Activated CD8-positive, alpha-beta memory T cell treated with anti-CD3 and anti-CD28 coated beads for 48 hours (primary cell): ENCODE measurements at regions not wholly inside any gene's neighbourhood (a gene's known extent, or its start where the extent isn't known, plus 50 kb on each side); places are given as distances from the start of the nearest gene placed in this dataset.

Experiments used
- DNase-seq, 3 experiments: peaks; one replicate each; pipeline ENCODE4 v3.0.0-alpha.2; 2020; ENCODE audit warnings: low read depth in 2 of 3, low spot score in 2 of 3

DNA sequence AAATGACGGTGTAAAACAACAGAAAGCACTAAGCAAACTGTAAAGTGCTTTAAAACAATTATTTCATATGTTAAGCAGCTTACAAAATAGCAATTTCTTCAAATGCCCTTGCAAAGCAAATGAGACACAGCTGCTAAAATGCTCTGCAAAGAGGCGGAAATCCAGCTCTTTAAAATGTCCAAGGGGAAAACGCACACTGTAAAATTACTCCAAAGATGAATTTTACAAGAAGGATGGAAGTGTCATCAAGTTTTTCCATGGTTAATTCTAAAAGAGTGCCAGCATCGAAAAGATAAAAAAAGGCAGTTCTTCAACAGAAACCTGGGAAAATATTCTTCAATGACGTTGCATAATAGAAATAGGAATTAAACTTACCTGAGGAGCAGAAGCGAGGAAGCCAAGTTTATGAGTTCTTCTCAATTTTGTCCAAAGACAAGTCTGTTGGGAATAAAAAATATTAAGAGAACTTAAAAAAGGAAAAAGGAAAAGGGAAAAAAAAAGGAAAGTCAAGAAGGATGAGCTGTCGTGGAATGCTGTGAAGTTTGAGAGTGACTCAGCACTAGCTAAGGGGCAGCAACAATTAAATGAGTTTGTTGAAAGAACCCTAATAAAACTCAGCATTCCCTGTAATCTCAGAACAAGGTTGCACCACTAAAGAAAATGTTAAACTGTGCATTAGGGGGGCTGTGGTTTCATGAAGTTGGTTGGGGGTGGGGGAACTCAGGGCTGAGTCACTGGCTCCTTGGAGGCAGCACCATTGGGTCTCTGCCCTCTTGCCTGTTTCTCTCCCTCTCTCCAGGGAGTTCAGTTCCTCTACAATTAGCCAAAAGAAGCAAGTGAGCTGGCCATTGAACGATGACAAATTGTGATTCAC is 64.2 kb upstream of the BLID start:
- no peak for DNase-seq

DNA sequence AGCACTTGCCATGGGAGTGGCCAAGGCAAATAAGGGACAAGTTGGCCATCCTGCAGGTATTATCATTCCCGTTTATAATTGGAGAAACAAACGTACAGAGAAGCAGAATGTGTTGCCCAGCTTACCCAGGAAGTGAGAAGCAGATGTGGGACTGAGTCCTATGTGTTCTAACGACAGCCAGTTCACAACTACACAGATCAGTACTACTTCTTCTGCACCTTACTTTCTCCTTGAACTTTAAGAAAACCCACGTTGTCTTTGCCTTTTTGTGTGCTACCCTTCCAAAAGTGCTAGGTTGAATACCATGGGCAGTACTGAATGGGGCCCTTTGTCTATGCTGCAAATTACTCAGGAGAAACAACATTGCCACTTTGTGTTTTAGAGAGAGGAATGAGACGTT is 62.8 kb upstream of the BLID start:
- DNase-seq, result no peak

DNA sequence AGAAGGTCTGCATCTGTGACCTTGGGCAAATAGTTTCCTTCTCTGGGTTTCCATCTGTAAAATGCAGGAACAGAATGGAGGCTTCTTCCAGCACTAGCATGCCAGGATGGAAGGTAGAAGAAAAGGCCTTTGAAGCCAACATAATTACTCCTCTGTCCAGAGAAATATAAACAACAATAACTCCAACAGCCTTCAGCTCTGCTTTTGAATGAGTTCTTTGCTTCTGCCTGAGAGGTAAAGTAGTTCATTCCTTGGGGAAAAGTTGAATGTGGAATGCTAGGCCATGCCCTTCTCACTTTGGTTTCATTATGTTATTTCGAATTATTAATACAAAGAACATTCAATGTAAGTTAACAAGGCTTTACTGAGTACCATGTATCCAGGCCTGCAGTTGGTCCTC is 61.2 kb upstream of the BLID start:
- DNase-seq, result no peak

DNA sequence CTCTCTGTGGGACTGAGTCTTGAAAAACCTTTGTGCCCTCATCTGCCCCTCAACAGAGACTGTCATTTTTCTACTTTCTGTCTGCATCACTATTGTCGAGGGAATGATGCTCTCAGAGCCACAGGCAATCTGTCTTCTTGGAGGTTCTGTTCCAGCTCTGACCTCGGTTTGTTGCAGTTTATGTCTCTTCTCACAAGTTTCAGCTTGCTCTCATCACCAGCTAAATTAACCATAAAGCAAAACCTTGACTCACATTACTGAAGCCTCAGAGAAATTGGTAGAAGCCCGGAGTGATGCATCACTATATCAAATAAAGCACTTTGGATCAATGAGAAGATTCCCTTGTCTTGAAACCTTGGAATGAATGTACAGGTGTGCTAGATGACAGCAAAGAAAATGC is 60.6 kb upstream of the BLID start:
- no peak for DNase-seq

DNA sequence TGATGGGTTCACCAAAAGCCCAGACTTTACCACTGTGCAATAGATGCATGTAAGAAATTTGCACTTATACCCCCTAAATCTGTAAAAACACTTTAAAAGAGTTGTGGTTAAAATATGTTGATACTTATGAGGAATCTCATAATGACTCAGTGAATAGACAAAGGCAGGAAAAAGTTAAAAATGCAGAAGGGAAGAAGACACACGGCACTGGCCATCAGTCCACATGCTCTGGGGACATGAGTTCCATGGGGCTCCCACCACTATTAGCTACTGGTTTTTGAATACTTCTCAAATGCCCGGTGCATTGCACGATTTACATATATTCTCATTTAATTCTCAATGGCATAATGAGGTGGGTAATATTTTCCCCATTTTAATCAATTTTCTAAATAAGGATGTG is 59.3 kb upstream of the BLID start:
- no peak for DNase-seq

DNA sequence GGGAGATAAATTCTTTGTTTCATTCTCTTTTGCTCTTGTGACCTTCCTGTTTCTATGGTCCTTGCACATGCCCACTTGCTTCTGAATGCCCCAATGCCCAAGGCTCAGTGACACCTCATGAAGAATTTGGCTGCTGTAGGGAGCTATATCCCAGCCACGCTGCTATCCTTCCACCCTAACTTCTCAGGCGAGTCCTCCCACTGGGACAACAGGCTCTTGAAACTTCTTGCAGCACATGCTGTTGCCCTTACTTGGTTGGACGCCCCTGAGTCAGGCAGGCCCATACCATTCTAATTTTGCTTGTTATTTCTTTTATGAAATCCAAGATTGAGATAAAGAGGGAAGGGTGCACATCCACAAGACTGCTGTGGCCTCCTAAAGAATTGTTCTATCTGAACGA is 57.6 kb upstream of the BLID start:
- DNase-seq, result no peak

DNA sequence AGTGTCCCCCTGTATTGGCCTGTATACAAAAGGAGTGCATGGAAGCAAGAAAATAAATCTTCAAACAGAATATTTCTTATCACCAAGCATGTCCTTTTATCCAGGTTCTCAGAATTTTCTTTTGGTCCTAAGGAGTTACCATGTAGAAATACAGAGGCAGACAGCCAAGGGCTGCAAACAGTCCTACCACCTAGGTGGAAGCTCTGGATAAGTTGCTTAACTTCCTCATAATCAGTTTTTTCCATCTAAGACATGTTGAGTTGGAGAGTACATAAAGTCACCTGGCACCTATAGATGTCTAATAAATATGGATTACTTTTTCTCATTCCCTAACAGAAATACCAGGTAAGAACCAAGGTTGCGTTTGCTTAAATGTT is 57.0 kb upstream of the BLID start:
- no peak for DNase-seq

DNA sequence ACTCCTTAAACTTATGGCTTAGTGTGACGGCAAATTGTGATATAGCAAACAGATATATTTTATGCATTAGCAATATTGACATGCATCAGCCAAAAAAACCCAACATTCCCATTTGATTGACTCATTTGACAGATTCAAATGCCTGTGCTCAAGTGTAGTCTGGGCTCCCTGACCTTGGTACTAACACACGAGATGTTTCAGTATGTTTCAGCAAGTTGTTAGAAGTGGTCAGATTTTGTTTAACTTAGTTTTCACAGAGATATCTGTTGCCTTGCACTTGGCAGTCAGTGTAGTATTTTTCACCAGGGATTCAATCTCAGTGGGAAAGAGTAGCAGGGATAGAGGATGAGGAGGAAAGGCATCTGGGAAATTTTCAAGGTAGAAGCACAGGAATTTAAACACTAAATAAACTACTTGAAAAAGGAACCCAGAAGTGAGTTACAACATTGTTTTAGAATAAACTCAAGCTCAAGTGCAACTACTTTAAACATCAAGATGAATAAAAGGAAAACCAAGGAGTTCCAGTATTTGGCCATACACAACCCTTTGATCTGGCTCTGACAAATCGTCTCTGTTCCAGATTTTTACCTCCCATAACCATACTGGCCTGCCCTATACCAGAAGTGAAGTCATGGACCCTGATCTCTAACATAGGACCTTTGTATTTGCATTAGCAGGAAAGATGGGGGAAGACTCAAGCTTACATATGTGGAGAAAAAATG is 56.5 kb upstream of the BLID start:
- no peak for DNase-seq

DNA sequence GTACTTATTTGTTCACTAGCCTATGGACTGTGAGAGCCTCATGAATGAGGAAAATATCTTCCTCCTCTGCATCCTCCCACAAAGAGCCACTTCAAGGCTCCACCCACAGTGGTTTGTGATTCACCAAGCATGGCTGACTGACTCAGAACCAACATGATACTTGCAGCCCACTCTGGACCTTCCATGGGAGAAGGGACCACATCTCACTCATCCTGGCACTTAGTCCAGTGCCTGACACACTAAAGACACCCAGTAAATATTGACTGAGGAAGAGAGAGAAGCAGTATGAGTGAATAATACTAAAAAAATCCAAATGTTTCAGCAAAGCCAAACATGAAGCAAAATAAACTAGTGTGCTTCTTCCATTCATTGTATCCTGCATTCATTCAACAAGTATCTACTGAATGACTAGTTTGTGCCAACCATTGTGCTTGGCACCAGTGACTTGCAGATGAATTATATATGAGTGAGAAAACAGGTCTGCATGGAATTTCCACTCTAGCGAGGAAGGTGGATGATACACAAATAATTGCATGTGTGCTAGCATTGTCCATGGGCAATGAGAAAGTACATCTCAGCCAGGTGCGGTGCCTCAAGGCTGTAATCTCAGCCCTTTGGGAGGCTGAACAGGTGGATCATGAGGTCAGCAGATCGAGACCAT is 54.9 kb upstream of the BLID start:
- DNase-seq, result no peak

DNA sequence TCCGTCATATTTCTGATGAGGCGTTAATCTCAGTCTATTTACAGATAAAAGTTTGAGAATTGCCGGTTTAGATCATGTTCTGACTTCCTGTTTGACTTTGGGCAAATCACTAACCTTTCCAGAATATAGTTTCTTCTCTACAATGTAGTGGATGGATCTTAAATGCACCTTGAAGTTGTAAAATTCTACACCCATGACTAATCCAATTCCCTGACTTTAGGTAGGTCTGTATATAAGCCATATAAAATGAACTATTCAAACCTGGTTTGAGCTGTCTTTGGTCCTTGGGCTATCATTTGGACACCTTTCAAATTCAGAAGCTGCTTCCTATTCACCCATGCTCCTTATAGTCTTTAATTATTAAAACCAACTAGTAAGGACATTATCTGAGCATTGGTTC is 52.2 kb upstream of the BLID start:
- no peak for DNase-seq

DNA sequence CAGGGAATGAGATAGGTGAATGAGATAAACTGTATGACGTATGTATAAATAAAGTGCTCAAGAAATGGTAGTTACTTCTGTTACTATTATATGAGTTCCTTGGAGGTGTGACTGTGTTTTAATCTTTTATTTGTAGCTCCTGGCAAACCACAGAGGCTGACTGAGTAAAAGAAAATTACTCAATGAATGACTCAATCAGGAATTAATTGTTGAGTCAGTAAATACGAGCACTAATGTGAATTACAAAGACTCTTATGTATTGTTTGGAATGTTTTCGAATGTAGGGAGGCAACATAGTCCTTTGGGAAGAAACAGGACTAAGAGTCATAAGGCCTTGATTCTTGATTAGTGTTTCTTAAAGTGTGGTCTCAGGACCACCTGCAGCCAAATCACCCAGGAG is 51.1 kb upstream of the BLID start:
- DNase-seq, result no peak

DNA sequence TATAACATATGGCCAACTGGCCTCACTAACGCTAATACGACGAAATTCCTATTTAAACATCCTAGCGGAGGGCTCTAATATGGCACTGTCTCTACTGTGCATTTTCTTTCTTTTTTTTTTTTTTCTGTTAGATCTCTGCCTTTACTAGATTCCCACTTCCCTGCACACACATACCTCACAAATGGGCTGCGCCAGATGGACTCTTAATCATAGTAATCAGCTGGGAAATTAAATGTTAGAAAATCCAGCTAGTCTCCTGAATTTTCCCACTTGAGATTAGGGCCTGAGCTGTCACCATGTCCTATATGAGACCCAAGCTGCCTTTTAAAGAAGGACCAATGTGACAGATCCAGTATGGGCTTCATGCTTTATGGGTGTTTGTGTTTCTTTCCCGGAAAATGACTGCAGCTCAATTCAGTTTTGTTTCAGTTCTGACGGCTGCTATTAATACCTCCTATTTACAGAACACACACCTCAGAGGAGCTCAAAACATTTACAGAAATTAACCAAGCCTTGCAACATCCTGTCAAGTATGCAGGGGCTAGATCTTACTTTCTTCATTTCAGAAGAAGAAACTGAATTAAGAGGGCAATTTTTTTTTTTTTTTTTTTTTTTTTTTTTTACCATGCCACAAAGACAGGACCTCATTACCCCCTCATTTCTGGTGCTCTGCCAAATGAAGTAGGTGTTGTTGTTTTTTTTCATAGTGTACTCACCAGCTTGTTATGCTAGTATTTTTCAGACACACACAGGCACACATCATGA is 49.8 kb upstream of the BLID start:
- DNase-seq, result no peak
